NCI-H345 (cell line): ENCODE measurements at regions not wholly inside any gene's neighbourhood (a gene's known extent, or its start where the extent isn't known, plus 50 kb on each side); places are given as distances from the start of the nearest gene placed in this dataset.
A peak's percentile ranks its signal among the peaks of the same experiment; 100 is the strongest.
"Not testable (repeated sequence)": the region's sequence is repeated elsewhere in the genome, so short reads cannot be mapped to it uniquely, and the experiment has no call there.

Source experiments
- DNase-seq: peaks from one replicate; lab custom pipeline; 2025; lab: John Stamatoyannopoulos, UW

GRCh38 chr20:43837856-43838702 is 76.6 kb upstream of the TOX2 start:
- DNase-seq: no peak

GRCh38 chr20:43836790-43837189 is 77.9 kb upstream of the TOX2 start:
- DNase-seq: no peak

- DNase-seq: no peak
These were observed 78.6 kb upstream of the TOX2 start for GRCh38 chr20:43835944-43836508.

- no peak for DNase-seq
These were observed 80.9 kb upstream of the TOX2 start for GRCh38 chr20:43833511-43834395.

- no peak for DNase-seq
These were observed 81.7 kb upstream of the TOX2 start for GRCh38 chr20:43832961-43833360.

GRCh38 chr20:43832096-43832816 is 82.4 kb upstream of the TOX2 start:
- DNase-seq: no peak

- no peak for DNase-seq
These were observed 83.1 kb upstream of the TOX2 start for GRCh38 chr20:43831481-43832065.

- DNase-seq: no peak
These were observed 83.8 kb upstream of the TOX2 start for GRCh38 chr20:43830883-43831282.

GRCh38 chr20:43829951-43830690 is 84.5 kb upstream of the TOX2 start:
- no peak for DNase-seq

- DNase-seq: no peak
These were observed 86.6 kb upstream of the TOX2 start for GRCh38 chr20:43827940-43828562.

- DNase-seq: not testable (repeated sequence)
These were observed 87.7 kb upstream of the TOX2 start for GRCh38 chr20:43826943-43827342.

GRCh38 chr20:43825581-43825980 is 89.1 kb upstream of the TOX2 start:
- no peak for DNase-seq

GRCh38 chr20:43825051-43825402 is 89.6 kb upstream of the TOX2 start:
- no peak for DNase-seq

GRCh38 chr20:43824309-43825050 is 90.2 kb upstream of the TOX2 start:
- peak; percentile 17 for DNase-seq

GRCh38 chr20:43821795-43822194 is 92.9 kb upstream of the TOX2 start:
- no peak for DNase-seq

- no peak for DNase-seq
These were observed 93.8 kb upstream of the TOX2 start for GRCh38 chr20:43820731-43821330.

- DNase-seq: no peak
These were observed 85.4 kb upstream of the GTSF1L start for GRCh38 chr20:43812216-43812615.

GRCh38 chr20:43809206-43809819 is 82.5 kb upstream of the GTSF1L start:
- no peak for DNase-seq

GRCh38 chr20:43804781-43805180 is 78.0 kb upstream of the GTSF1L start:
- no peak for DNase-seq
